ENCODE measurements at regions not wholly inside any gene's neighbourhood (a gene's known extent, or its start where the extent isn't known, plus 50 kb on each side); places are given as distances from the start of the nearest gene placed in this dataset.

GRCh38 chr1:38128926-38129453 is 82.4 kb upstream of the POU3F1 start:
- no peaks in the 10 kb centered on the region for H3K4me1 ChIP-seq
- H3K36me3 ChIP-seq: no peaks in the 10 kb centered on the region
- intact Hi-C loops (cut with DNase I): no loop called here
- H3K27me3 ChIP-seq (ENCODE audit: low read depth): peaks cover 25% of the 10 kb centered on the region
- H3K27ac ChIP-seq: no peak overlapping the region
- DNase-seq (no peak), ATAC-seq (no peak)
- H3K9me3 ChIP-seq: no peaks in the 10 kb centered on the region
- TF ChIP-seq, protein P1, sequence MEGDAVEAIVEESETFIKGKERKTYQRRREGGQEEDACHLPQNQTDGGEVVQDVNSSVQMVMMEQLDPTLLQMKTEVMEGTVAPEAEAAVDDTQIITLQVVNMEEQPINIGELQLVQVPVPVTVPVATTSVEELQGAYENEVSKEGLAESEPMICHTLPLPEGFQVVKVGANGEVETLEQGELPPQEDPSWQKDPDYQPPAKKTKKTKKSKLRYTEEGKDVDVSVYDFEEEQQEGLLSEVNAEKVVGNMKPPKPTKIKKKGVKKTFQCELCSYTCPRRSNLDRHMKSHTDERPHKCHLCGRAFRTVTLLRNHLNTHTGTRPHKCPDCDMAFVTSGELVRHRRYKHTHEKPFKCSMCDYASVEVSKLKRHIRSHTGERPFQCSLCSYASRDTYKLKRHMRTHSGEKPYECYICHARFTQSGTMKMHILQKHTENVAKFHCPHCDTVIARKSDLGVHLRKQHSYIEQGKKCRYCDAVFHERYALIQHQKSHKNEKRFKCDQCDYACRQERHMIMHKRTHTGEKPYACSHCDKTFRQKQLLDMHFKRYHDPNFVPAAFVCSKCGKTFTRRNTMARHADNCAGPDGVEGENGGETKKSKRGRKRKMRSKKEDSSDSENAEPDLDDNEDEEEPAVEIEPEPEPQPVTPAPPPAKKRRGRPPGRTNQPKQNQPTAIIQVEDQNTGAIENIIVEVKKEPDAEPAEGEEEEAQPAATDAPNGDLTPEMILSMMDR (IDR thresholded peaks at IDR 0.05): no peak
- no peak overlapping the region for H3K4me3 ChIP-seq

DNA sequence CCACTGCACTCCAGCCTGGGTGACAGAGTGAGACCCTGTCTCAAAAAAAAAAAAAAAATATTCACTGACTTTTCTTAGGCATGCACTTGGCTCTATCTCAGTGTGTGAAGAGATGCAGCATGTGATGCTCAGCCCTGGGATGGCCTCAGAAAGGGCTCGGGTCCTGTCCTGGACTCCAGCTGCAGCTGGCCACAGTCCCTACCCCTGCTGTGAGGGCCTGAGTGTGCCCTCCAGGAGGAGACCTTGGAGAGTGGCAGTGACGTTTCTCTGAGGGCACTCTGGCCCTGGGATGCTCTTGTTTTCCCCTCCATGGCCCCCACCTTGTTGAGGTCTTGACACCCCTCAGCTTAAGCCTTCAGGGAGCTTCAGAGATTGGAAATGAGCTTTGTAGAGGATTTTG is 81.9 kb upstream of the POU3F1 start:
- TF ChIP-seq, protein P1 (IDR thresholded peaks at IDR 0.05): no peak
- ATAC-seq (no peak), DNase-seq (no peak)
- no peak overlapping the region for H3K4me3 ChIP-seq
- H3K27me3 ChIP-seq (ENCODE audit: low read depth): peaks cover 24% of the 10 kb centered on the region
- H3K36me3 ChIP-seq: no peaks in the 10 kb centered on the region
- H3K9me3 ChIP-seq: no peaks in the 10 kb centered on the region
- no peaks in the 10 kb centered on the region for H3K4me1 ChIP-seq
- no peak overlapping the region for H3K27ac ChIP-seq
- intact Hi-C loops (cut with DNase I): no loop called here

DNA sequence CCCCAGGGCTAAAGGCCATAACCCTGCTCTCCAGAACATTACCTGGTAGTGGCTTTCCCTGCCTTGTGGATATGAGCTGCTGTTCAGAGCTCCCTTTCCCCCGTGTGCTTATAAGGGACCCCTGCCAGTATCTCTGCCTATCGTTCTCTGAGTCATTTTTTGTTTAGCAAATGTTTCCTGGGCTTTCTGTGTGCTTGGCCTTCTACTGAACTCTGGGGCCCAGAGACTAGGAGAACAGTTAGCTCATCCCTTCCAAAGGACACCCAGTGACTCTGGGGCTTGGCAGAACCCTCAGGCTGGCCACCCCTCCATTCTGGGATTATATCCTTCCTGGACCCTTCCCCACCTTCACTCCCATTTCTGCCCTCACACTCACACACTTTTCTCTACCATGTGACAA is 80.8 kb upstream of the POU3F1 start:
- no peaks in the 10 kb centered on the region for H3K9me3 ChIP-seq
- ATAC-seq (no peak), DNase-seq (no peak)
- no peaks in the 10 kb centered on the region for H3K36me3 ChIP-seq
- H3K27ac ChIP-seq: no peak overlapping the region
- peaks cover 13% of the 10 kb centered on the region for H3K27me3 ChIP-seq (ENCODE audit: low read depth)
- no peak overlapping the region for H3K4me3 ChIP-seq
- intact Hi-C loops (cut with DNase I): no loop called here
- TF ChIP-seq, protein P1 (IDR thresholded peaks at IDR 0.05): no peak
- no peaks in the 10 kb centered on the region for H3K4me1 ChIP-seq

DNA sequence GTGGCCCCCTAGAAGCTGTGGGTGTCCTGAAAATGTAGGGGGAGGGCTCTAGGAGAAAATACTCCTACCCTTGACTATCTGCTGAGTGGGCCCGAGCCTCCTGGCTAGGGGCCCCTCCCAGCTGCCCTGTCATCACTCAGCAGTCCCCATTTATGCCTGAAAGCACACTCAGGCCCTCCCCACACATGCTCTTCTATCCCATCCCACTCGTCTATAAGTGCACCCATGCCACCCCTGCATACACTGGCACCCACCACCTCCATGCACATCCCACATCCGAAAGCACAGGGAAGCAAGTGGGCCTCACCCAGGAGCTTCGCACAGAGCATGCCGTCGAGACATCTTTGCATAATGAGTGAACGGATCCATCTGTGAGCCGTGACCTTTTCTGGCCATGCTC is 80.4 kb upstream of the POU3F1 start:
- no peaks in the 10 kb centered on the region for H3K9me3 ChIP-seq
- no peaks in the 10 kb centered on the region for H3K4me1 ChIP-seq
- TF ChIP-seq, protein P1 (IDR thresholded peaks at IDR 0.05): no peak
- intact Hi-C loops (cut with DNase I): no loop called here
- H3K27me3 ChIP-seq (ENCODE audit: low read depth): peaks cover 11% of the 10 kb centered on the region
- ATAC-seq (no peak), DNase-seq (no peak)
- no peaks in the 10 kb centered on the region for H3K36me3 ChIP-seq
- H3K4me3 ChIP-seq: no peak overlapping the region
- no peak overlapping the region for H3K27ac ChIP-seq

DNA sequence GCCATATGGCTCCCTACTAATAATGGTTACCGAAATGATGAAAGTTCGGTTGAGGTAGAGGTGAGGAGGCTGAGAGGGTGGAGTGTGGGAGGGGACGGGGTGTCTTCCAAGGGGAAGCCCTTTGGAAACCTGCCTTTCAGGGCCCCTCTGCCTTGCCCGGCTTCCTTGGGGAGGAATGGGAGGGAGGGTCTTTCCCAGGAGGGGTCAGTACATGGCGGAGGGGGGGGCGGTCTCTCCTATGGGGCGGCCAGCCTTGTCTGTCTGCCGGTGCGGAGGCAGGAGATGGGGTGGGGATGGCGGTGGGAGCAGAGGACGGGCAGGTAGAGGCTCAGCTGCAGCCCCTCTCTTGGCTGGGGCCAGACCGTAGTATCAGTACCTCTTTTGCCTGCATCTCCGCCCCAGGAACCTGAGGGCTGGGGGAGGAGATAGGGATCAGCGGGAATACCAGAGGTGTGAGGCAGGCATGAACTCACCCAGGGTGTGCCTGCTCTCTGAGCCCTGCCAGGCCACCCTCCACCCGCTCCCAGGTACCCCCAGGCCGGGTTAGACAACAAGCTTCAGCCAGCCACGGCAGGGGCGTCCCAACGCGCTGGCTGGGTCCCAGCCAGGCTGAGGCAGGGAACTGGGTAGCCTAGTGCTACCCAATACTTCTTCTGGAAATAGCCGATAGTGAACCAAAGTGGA is 79.4 kb upstream of the POU3F1 start:
- H3K27ac ChIP-seq: no peak overlapping the region
- no peaks in the 10 kb centered on the region for H3K9me3 ChIP-seq
- DNase-seq (no peak), ATAC-seq (peak in 1 of 2 donors; percentile 9)
- H3K36me3 ChIP-seq: no peaks in the 10 kb centered on the region
- no peak overlapping the region for H3K4me3 ChIP-seq
- no peaks in the 10 kb centered on the region for H3K4me1 ChIP-seq
- intact Hi-C loops (cut with DNase I): no loop called here
- TF ChIP-seq, protein P1 (IDR thresholded peaks at IDR 0.05): no peak
- H3K27me3 ChIP-seq (ENCODE audit: low read depth): peaks cover 4% of the 10 kb centered on the region
